ENCODE measurements at regions not wholly inside any gene's neighbourhood (a gene's known extent, or its start where the extent isn't known, plus 50 kb on each side); places are given as distances from the start of the nearest gene placed in this dataset.

GRCh38 chr12:66020481-66020880, 110.1 kb downstream of the LLPH start:
- TF ChIP-seq CHD2 (IDR thresholded peaks at IDR 0.05; ENCODE audit: low read length, partially characterized antibody), result no peak
- no peak for TF ChIP-seq RAD21 (conservative IDR thresholded peaks at IDR 0.05 in 1 of 2, IDR thresholded peaks at IDR 0.05 in 1 of 2)
- no peak for TF ChIP-seq CTCF (IDR thresholded peaks at IDR 0.05)
- no peak for TF ChIP-seq MAFK (IDR thresholded peaks at IDR 0.05; ENCODE audit: partially characterized antibody)
- no peak for TF ChIP-seq NFE2L2 (conservative IDR thresholded peaks at IDR 0.05; ENCODE audit: low read length)
- no peak for TF ChIP-seq JUNB (IDR thresholded peaks at IDR 0.05)
- no peak for TF ChIP-seq RFX5 (IDR thresholded peaks at IDR 0.05)
- no peak for TF ChIP-seq GATA3 (IDR thresholded peaks at IDR 0.05; ENCODE audit: borderline replicate concordance)
- TF ChIP-seq POLR2A (IDR thresholded peaks at IDR 0.05; ENCODE audit: low read length), result no peak
- no peak for TF ChIP-seq MAX (IDR thresholded peaks at IDR 0.05)
- TF ChIP-seq EP300 (IDR thresholded peaks at IDR 0.05), result no peak
